Muscle layer of colon (tissue), 2 donors: ENCODE measurements at regions not wholly inside any gene's neighbourhood (a gene's known extent, or its start where the extent isn't known, plus 50 kb on each side); places are given as distances from the start of the nearest gene placed in this dataset.

Source experiments
- H3K27ac ChIP-seq: one replicate; pipeline ENCODE4 v1.7.0; 2013; ENCODE audit warnings: low read depth, mild to moderate bottlenecking, low read length, moderate library complexity
- H3K27me3 ChIP-seq, 2 donors: one replicate each; pipeline ENCODE4 v1.7.0; 2013; ENCODE audit warnings: low read length in 2 of 2, mild to moderate bottlenecking in 2 of 2; ENCODE audit not compliant: insufficient read depth in 2 of 2, control insufficient read depth in 1 of 2
- H3K36me3 ChIP-seq: one replicate; pipeline ENCODE4 v1.7.0; 2013; ENCODE audit warnings: mild to moderate bottlenecking, low read length; ENCODE audit not compliant: insufficient read depth
- H3K4me1 ChIP-seq: one replicate; pipeline ENCODE4 v1.7.0; 2013; ENCODE audit warnings: mild to moderate bottlenecking, low read length; ENCODE audit not compliant: insufficient read depth
- H3K4me3 ChIP-seq, 2 donors: one replicate each; pipeline ENCODE4 v1.7.0; 2013; ENCODE audit warnings: low read length in 2 of 2, low read depth in 1 of 2, mild to moderate bottlenecking in 1 of 2, moderate library complexity in 1 of 2
- H3K9ac ChIP-seq: one replicate; pipeline ENCODE4 v1.7.0; 2013; ENCODE audit warnings: low read length
- H3K9me3 ChIP-seq: one replicate; pipeline ENCODE4 v1.7.0; 2013; ENCODE audit warnings: mild to moderate bottlenecking, low read length
- donor health status: abdominal sarcoma.
- donor health status: Adenocarcinoma of cecum.

- H3K9ac ChIP-seq: no peak overlapping the region
- no peaks in the 10 kb centered on the region for H3K4me1 ChIP-seq
- no peak overlapping the region for H3K27ac ChIP-seq
- H3K4me3 ChIP-seq: no peak overlapping the region
- no peaks in the 10 kb centered on the region for H3K36me3 ChIP-seq
- H3K27me3 ChIP-seq: no peaks in the 10 kb centered on the region
- no peaks in the 10 kb centered on the region for H3K9me3 ChIP-seq
These were observed 67.6 kb downstream of the COX18 start for GRCh38 chr4:73001885-73002284.

- no peaks in the 10 kb centered on the region for H3K27me3 ChIP-seq
- no peak overlapping the region for H3K4me3 ChIP-seq
- H3K36me3 ChIP-seq: no peaks in the 10 kb centered on the region
- no peak overlapping the region for H3K9ac ChIP-seq
- H3K9me3 ChIP-seq: no peaks in the 10 kb centered on the region
- H3K4me1 ChIP-seq: no peaks in the 10 kb centered on the region
- no peak overlapping the region for H3K27ac ChIP-seq
These were observed 72.1 kb downstream of the COX18 start for GRCh38 chr4:72997409-72997808.

- Histone ChIP-seq H3K36me3 (no peaks in the 10 kb centered on the region), H3K4me3 (no peak overlapping the region), H3K9ac (no peak overlapping the region), H3K4me1 (no peaks in the 10 kb centered on the region), H3K9me3 (no peaks in the 10 kb centered on the region), H3K27ac (no peak overlapping the region), H3K27me3 (no peaks in the 10 kb centered on the region)
These were observed 74.8 kb downstream of the COX18 start for GRCh38 chr4:72994670-72995069.

- H3K9ac ChIP-seq: no peak overlapping the region
- no peaks in the 10 kb centered on the region for H3K4me1 ChIP-seq
- H3K4me3 ChIP-seq: no peak overlapping the region
- no peaks in the 10 kb centered on the region for H3K27me3 ChIP-seq
- H3K9me3 ChIP-seq: no peaks in the 10 kb centered on the region
- no peak overlapping the region for H3K27ac ChIP-seq
- H3K36me3 ChIP-seq: no peaks in the 10 kb centered on the region
These were observed 75.6 kb downstream of the COX18 start for GRCh38 chr4:72993876-72994275.

GRCh38 chr4:72991873-72992272, 77.6 kb downstream of the COX18 start:
- no peaks in the 10 kb centered on the region for H3K36me3 ChIP-seq
- no peak overlapping the region for H3K9ac ChIP-seq
- no peak overlapping the region for H3K4me3 ChIP-seq
- no peaks in the 10 kb centered on the region for H3K27me3 ChIP-seq
- H3K9me3 ChIP-seq: no peaks in the 10 kb centered on the region
- H3K27ac ChIP-seq: no peak overlapping the region
- H3K4me1 ChIP-seq: no peaks in the 10 kb centered on the region

- H3K27ac ChIP-seq: no peak overlapping the region
- no peak overlapping the region for H3K4me3 ChIP-seq
- H3K4me1 ChIP-seq: no peaks in the 10 kb centered on the region
- no peak overlapping the region for H3K9ac ChIP-seq
- H3K9me3 ChIP-seq: no peaks in the 10 kb centered on the region
- no peaks in the 10 kb centered on the region for H3K36me3 ChIP-seq
- no peaks in the 10 kb centered on the region for H3K27me3 ChIP-seq
These were observed 81.5 kb downstream of the COX18 start for GRCh38 chr4:72987741-72988729.

GRCh38 chr4:72984351-72984750, 85.2 kb downstream of the COX18 start:
- no peak overlapping the region for H3K27ac ChIP-seq
- no peaks in the 10 kb centered on the region for H3K36me3 ChIP-seq
- no peak overlapping the region for H3K9ac ChIP-seq
- no peaks in the 10 kb centered on the region for H3K27me3 ChIP-seq
- H3K9me3 ChIP-seq: no peaks in the 10 kb centered on the region
- no peak overlapping the region for H3K4me3 ChIP-seq
- no peaks in the 10 kb centered on the region for H3K4me1 ChIP-seq

- Histone ChIP-seq H3K4me3 (no peak overlapping the region), H3K9ac (no peak overlapping the region), H3K27me3 (no peaks in the 10 kb centered on the region), H3K27ac (no peak overlapping the region), H3K36me3 (no peaks in the 10 kb centered on the region), H3K4me1 (no peaks in the 10 kb centered on the region), H3K9me3 (no peaks in the 10 kb centered on the region)
These were observed 85.8 kb downstream of the COX18 start for GRCh38 chr4:72983709-72984108.

GRCh38 chr4:72977936-72978485, 91.5 kb downstream of the COX18 start:
- Histone ChIP-seq H3K27ac (no peak overlapping the region), H3K4me1 (no peaks in the 10 kb centered on the region), H3K36me3 (no peaks in the 10 kb centered on the region), H3K4me3 (no peak overlapping the region), H3K27me3 (no peaks in the 10 kb centered on the region), H3K9me3 (no peaks in the 10 kb centered on the region), H3K9ac (no peak overlapping the region)

- no peaks in the 10 kb centered on the region for H3K27me3 ChIP-seq
- no peaks in the 10 kb centered on the region for H3K36me3 ChIP-seq
- H3K27ac ChIP-seq: no peak overlapping the region
- H3K4me1 ChIP-seq: no peaks in the 10 kb centered on the region
- H3K4me3 ChIP-seq: no peak overlapping the region
- no peaks in the 10 kb centered on the region for H3K9me3 ChIP-seq
- H3K9ac ChIP-seq: no peak overlapping the region
These were observed 94.1 kb downstream of the COX18 start for GRCh38 chr4:72975488-72975784.

GRCh38 chr4:72974694-72975487, 94.6 kb downstream of the COX18 start:
- Histone ChIP-seq H3K9me3 (no peaks in the 10 kb centered on the region), H3K27me3 (no peaks in the 10 kb centered on the region), H3K36me3 (no peaks in the 10 kb centered on the region), H3K9ac (no peak overlapping the region), H3K4me3 (no peak overlapping the region), H3K27ac (no peak overlapping the region), H3K4me1 (no peaks in the 10 kb centered on the region)
